ENCODE measurements at regions not wholly inside any gene's neighbourhood (a gene's known extent, or its start where the extent isn't known, plus 50 kb on each side); places are given as distances from the start of the nearest gene placed in this dataset.
"Not testable (repeated sequence)": the region's sequence is repeated elsewhere in the genome, so short reads cannot be mapped to it uniquely, and the experiment has no call there.

DNA sequence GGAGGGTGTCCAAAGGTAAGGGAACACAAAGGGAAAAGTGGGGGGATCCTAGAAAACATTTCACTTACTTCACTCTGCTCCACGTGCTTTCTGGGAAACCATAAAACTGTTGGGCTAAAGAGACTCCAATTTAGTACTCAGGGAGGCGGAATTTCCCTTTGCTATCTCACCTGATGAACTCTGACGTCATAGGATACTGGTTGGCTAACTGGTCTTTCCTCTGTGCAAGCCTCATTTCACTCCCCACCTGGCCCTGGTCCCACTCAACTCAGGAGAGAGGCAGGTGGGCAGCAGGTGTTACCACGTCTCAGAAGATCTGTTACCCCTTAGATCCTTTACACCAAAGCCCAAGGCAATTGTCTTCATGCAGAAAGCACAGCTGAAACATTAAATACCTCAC lies 51.8 kb upstream of the PMAIP1 start:
- DNase-seq (ENCODE audit: low read depth), result no peak

GRCh38 chr18:59847491-59847846 lies 52.3 kb upstream of the PMAIP1 start:
- not testable (repeated sequence) for DNase-seq (ENCODE audit: low read depth)

- peak; percentile 37 for DNase-seq (ENCODE audit: low read depth)
These were observed 52.8 kb upstream of the PMAIP1 start for GRCh38 chr18:59846814-59847490.

GRCh38 chr18:59842947-59843346 lies 56.8 kb upstream of the PMAIP1 start:
- no peak for DNase-seq (ENCODE audit: low read depth)

DNA sequence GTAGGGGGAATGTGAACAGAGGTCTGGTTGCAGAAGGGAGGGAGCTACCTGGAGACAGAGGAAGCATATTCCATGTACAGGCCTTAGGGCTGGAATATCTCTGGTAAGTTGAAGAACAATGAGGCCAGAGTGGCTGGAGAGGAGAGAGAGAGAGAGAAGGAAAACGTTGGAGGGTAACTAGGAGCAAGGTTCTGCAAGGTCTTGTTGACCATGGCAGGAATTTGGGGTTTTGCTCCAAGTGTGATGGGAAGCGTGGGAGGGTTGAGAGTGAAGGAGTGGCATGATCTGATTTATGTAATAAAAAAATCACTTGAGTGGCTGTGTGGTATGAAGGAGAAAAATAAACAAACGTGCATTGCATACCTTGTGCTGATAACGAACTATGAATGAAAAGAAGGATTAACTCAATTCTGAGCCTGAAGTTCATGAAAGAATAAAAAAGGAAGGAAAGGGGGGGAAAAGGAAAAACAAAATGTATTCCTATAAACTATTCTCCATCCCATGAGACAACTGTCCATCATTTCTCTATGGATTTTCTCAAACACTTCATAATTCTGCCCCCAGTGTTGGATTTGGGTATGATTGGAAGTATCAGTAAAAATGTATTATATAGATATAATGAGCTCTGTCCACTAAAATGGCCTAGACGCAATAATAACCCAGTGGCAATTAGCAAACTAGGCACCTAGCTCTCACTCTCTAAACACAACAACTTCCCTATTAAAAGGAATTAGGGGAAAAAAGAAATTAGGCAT lies 59.7 kb upstream of the PMAIP1 start:
- DNase-seq (ENCODE audit: low read depth), result no peak

DNA sequence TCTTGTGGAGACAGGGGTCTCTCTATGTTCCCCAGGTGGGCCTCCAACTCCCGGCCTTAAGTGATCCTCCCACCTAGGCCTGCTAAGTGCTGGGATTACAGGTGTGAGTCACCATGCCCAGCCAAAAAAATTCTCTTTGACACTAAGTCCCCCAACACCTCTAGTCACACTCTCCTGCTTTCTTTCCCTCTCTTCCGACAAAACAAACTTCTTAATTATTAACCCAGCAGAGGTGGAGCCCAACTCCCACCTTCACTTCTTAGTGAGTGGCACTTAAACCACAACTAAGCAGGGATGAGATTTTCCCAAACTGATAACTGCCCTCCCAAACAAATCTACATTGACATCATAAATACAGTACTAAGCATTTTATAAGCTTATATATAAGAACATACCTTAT lies 60.5 kb upstream of the PMAIP1 start:
- DNase-seq (ENCODE audit: low read depth), result no peak

- peak; percentile 32 for DNase-seq (ENCODE audit: low read depth)
These were observed 62.2 kb upstream of the PMAIP1 start for GRCh38 chr18:59837586-59837985.

GRCh38 chr18:59835605-59836379 lies 64.0 kb upstream of the PMAIP1 start:
- no peak for DNase-seq (ENCODE audit: low read depth)

GRCh38 chr18:59834267-59834666 lies 65.5 kb upstream of the PMAIP1 start:
- no peak for DNase-seq (ENCODE audit: low read depth)

GRCh38 chr18:59833785-59834184 lies 66.0 kb upstream of the PMAIP1 start:
- no peak for DNase-seq (ENCODE audit: low read depth)

DNA sequence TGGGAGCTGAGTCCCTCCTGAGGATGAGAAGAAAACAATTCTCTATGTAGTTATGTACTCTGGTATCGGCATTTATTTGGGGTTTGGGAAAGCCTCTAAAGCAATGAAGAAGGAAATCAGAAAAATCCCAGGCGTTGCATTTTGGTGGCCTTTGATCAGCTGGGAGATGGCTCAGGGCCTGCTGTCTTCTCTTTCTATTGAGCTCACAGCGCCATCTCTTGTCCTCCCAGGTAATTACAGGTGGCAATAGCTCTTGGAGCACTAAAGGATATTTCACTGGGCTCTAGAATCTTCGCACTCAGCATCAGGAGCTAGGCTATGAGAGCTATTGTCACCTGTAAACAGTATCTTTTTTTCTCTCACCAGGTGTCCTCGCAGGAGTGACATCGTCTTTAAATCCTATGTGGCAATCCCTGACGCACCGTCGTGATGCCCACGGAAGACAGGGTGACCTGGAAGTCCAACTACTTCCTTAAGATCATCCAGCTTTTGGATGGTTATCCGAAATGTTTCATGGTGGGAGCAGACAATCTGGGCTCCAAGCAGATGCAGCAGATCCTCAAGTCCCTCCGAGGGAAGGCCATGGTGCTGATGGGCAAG lies 76.1 kb upstream of the PMAIP1 start:
- DNase-seq (ENCODE audit: low read depth), result peak; percentile 73

GRCh38 chr18:59822612-59823550 lies 76.9 kb upstream of the PMAIP1 start:
- no peak for DNase-seq (ENCODE audit: low read depth)

GRCh38 chr18:59821983-59822382 lies 77.8 kb upstream of the PMAIP1 start:
- peak; percentile 82 for DNase-seq (ENCODE audit: low read depth)

GRCh38 chr18:59820663-59821062 lies 79.1 kb upstream of the PMAIP1 start:
- DNase-seq (ENCODE audit: low read depth), result peak; percentile 90

- no peak for DNase-seq (ENCODE audit: low read depth)
These were observed 81.0 kb upstream of the PMAIP1 start for GRCh38 chr18:59818769-59819168.

DNA sequence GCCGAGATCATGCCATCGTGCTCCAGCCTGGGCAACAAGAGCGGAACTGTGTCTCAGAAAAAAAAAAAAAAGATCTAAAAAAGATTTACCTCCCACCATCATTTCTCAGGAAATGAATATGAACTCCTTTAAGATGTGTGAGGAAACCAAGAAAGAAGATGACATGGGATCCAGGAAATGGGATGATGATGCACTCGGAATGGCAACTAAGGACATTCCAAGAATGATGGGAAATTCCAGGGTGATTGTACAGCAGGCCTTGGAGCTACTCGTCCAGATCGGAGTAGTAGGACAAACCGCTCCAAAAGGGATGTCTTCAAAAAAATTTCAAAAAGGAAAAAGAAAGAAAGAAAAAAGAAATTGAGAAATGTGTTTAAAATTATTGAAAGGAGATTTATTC lies 84.9 kb upstream of the PMAIP1 start:
- DNase-seq (ENCODE audit: low read depth), result peak; percentile 85

- no peak for DNase-seq (ENCODE audit: low read depth)
These were observed 85.9 kb upstream of the PMAIP1 start for GRCh38 chr18:59813942-59814341.

- no peak for DNase-seq (ENCODE audit: low read depth)
These were observed 88.9 kb upstream of the PMAIP1 start for GRCh38 chr18:59810735-59811520.

DNA sequence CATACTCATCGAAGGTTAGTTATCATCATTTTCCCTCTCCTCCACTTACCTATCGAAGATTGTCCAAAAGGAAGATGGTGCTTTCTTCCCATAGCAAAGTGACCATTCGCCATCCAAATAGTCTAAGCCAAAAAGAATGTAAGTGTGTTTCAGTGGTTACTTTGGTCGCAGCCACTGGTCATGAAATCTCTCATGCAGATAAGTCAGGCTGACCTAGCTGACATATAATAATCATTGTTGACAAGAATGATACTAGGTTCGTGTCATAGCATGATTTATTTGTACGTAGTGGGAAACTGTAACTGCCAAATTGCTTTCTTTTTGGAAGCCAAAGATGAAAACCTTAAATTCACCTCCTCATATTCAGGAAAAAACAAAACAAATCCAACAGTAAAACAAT lies 89.6 kb upstream of the PMAIP1 start:
- DNase-seq (ENCODE audit: low read depth), result no peak

DNA sequence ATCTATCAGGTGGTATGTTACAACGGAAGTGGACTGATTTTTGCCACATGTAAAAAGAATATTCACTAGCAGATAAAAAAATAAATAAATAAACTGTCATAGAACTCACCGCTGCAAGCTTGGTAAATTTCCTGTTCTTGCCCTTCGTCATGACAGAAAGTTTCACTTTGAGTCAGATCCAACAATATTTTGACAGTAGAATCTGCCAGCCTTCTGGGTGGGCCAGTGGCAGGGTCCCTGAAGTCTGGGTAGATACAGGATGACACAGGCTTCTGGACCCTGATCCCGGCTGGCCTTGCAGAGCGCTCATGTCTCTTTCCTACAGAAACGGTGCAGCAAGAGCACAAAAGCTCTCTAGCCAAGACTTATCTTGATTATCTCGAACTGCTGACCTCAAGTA lies 97.8 kb upstream of the PMAIP1 start:
- DNase-seq (ENCODE audit: low read depth), result no peak

DNA sequence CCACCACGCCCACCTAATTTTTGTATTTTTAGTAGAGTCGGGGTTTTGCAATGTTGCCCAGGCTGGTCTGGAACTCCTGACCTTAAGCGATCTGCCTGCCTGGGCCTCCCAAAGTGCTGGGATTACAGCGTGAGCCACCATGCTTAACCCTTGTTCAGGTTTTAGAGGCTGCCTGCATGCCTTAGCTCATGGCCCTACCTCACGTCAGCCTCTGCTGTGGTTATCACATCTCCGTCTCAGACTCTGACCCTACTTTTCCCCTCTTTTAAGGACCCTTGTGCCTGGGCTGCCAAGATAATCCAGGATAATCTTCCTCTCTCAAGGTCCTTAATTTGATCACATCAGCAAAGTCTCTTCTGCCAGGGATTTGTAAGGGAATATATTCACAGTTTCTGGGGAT lies 98.2 kb upstream of the PMAIP1 start:
- DNase-seq (ENCODE audit: low read depth), result no peak

Data from GM04504 (cell line).